ENCODE measurements at regions not wholly inside any gene's neighbourhood (a gene's known extent, or its start where the extent isn't known, plus 50 kb on each side); places are given as distances from the start of the nearest gene placed in this dataset.

DNA sequence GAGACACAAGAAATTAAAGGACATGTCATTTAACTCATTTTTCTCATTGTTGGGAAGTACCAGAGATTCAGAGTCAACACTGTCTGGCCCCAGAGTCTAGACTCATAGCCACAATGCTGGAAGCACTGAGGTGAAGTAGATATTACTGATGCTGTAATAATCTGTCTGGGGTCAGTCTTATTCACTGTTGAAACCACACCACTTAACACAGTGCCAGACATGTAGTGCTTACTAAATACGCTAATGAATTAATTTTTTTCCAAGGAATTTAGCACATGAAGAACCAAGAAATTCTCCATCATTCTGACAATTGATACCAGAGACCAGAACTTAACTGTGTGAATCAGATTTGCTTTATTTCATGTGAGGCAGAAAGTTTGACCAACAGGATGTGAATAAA is 150.8 kb upstream of the STAC start:
- no peaks in the 10 kb centered on the region for H3K4me1 ChIP-seq (ENCODE audit: low read depth, poor library complexity, severe bottlenecking)
- H3K79me2 ChIP-seq (ENCODE audit: insufficient read depth, low read depth): no peaks in the 10 kb centered on the region
- H4K20me1 ChIP-seq (ENCODE audit: insufficient read depth): no peaks in the 10 kb centered on the region
- H3K4me3 ChIP-seq (IDR thresholded peaks at IDR 0.05; ENCODE audit: insufficient read depth, low read depth, low read length): no peak overlapping the region
- TF ChIP-seq, protein P1, sequence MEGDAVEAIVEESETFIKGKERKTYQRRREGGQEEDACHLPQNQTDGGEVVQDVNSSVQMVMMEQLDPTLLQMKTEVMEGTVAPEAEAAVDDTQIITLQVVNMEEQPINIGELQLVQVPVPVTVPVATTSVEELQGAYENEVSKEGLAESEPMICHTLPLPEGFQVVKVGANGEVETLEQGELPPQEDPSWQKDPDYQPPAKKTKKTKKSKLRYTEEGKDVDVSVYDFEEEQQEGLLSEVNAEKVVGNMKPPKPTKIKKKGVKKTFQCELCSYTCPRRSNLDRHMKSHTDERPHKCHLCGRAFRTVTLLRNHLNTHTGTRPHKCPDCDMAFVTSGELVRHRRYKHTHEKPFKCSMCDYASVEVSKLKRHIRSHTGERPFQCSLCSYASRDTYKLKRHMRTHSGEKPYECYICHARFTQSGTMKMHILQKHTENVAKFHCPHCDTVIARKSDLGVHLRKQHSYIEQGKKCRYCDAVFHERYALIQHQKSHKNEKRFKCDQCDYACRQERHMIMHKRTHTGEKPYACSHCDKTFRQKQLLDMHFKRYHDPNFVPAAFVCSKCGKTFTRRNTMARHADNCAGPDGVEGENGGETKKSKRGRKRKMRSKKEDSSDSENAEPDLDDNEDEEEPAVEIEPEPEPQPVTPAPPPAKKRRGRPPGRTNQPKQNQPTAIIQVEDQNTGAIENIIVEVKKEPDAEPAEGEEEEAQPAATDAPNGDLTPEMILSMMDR (conservative IDR thresholded peaks at IDR 0.05; ENCODE audit: low read depth, low read length): no peak
- H3K27ac ChIP-seq: no peak overlapping the region
- no peak overlapping the region for H3K9ac ChIP-seq
- H3K4me2 ChIP-seq: no peak overlapping the region
- H2AFZ ChIP-seq (ENCODE audit: low read depth): no peak overlapping the region
- no peaks in the 10 kb centered on the region for H3K36me3 ChIP-seq (ENCODE audit: insufficient read depth)
- no peaks in the 10 kb centered on the region for H3K27me3 ChIP-seq (ENCODE audit: insufficient read depth, low read depth)

DNA sequence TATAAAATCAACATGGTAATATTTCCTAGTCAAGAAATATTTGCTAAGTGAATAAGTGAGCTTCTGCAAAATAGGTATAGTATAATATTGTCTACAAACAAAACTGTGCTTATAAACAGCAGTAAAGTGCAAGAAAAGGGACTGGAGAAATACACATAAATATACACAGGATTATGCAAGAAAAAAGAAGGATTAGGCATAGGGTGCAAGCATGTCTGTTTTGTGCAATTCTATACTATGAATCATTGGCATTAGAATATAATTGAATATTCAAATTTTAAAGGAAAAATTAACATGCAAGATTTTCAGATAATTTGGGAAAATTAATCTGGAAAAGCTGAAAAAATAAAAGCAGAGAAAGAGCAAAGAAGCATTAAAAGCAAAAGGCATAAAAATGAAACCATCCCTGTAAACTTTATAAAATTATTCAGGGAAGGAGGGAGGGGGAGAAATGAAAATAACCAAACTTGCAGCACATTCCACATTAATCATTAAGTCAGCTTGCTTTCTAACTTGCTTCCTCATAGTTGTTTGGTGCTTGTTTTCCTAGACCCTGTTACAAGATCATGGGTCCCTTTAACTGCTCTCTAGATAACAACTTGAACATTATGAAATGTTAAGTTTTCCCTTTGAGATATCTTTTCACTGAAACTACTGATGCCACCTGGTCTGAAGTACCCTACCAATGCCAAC is 147.4 kb upstream of the STAC start:
- no peaks in the 10 kb centered on the region for H3K27me3 ChIP-seq (ENCODE audit: insufficient read depth, low read depth)
- TF ChIP-seq, protein P1 (conservative IDR thresholded peaks at IDR 0.05; ENCODE audit: low read depth, low read length): no peak
- no peaks in the 10 kb centered on the region for H4K20me1 ChIP-seq (ENCODE audit: insufficient read depth)
- no peaks in the 10 kb centered on the region for H3K4me1 ChIP-seq (ENCODE audit: low read depth, poor library complexity, severe bottlenecking)
- no peak overlapping the region for H2AFZ ChIP-seq (ENCODE audit: low read depth)
- no peak overlapping the region for H3K27ac ChIP-seq
- H3K36me3 ChIP-seq (ENCODE audit: insufficient read depth): no peaks in the 10 kb centered on the region
- H3K4me2 ChIP-seq: no peak overlapping the region
- H3K4me3 ChIP-seq (IDR thresholded peaks at IDR 0.05; ENCODE audit: insufficient read depth, low read depth, low read length): no peak overlapping the region
- H3K79me2 ChIP-seq (ENCODE audit: insufficient read depth, low read depth): no peaks in the 10 kb centered on the region
- H3K9ac ChIP-seq: no peak overlapping the region

DNA sequence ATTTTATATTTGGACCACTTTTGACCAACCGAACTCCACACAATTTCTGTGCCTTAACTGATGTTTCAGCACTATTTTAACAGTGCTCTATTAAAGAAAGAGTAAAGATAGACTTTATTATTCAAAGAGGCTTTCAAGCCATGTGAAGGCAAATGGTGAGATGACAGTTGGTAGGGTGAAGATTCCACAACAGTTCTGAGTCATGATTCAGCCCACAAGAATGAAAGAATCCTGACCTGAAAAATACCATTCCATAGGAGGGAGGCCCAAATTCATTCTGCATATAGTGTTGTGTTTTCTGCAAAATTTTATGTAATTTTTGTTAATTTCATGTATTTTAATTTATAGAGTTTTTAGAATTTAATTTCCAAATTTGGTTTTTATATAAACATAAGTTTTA is 135.6 kb upstream of the STAC start:
- Histone ChIP-seq H3K9ac (no peak overlapping the region), H3K27ac (no peak overlapping the region), H3K4me3 (IDR thresholded peaks at IDR 0.05; ENCODE audit: insufficient read depth, low read depth, low read length) (no peak overlapping the region), H4K20me1 (ENCODE audit: insufficient read depth) (no peaks in the 10 kb centered on the region), H3K4me2 (no peak overlapping the region), H3K27me3 (ENCODE audit: insufficient read depth, low read depth) (no peaks in the 10 kb centered on the region), H3K36me3 (ENCODE audit: insufficient read depth) (no peaks in the 10 kb centered on the region), H3K79me2 (ENCODE audit: insufficient read depth, low read depth) (no peaks in the 10 kb centered on the region), H2AFZ (ENCODE audit: low read depth) (no peak overlapping the region), H3K4me1 (ENCODE audit: low read depth, poor library complexity, severe bottlenecking) (no peaks in the 10 kb centered on the region)
- TF ChIP-seq, protein P1 (conservative IDR thresholded peaks at IDR 0.05; ENCODE audit: low read depth, low read length): no peak

DNA sequence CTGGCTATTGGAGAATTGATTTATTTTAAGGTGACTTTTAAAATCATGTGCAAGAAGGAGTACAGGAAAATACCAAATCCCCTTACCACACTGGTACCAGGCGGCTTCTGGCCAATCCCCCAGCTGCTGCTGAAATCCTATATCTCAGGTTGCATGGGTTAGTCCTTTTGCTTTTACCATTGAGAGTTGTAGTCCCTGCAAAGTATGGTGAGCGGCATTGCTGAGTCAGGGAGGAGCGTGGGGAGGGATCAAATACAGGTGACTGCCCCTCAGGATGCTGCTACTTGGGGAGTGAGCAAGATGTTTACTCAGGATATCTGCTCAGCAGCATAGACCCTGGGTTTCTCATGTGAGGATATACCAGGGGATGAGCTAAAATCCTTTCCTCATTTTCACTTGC is 131.9 kb upstream of the STAC start:
- H3K27ac ChIP-seq: no peak overlapping the region

More for the DNA sequence above, 131.9 kb upstream of the STAC start:
- no peaks in the 10 kb centered on the region for H3K79me2 ChIP-seq (ENCODE audit: insufficient read depth, low read depth)
- no peak overlapping the region for H3K4me2 ChIP-seq
- H2AFZ ChIP-seq (ENCODE audit: low read depth): no peak overlapping the region
- no peaks in the 10 kb centered on the region for H3K4me1 ChIP-seq (ENCODE audit: low read depth, poor library complexity, severe bottlenecking)
- no peak overlapping the region for H3K9ac ChIP-seq
- no peak overlapping the region for H3K4me3 ChIP-seq (IDR thresholded peaks at IDR 0.05; ENCODE audit: insufficient read depth, low read depth, low read length)
- H3K27me3 ChIP-seq (ENCODE audit: insufficient read depth, low read depth): no peaks in the 10 kb centered on the region
- TF ChIP-seq, protein P1 (conservative IDR thresholded peaks at IDR 0.05; ENCODE audit: low read depth, low read length): no peak
- H3K36me3 ChIP-seq (ENCODE audit: insufficient read depth): no peaks in the 10 kb centered on the region
- H4K20me1 ChIP-seq (ENCODE audit: insufficient read depth): no peaks in the 10 kb centered on the region
